GM21723 (cell line): ENCODE measurements at regions not wholly inside any gene's neighbourhood (a gene's known extent, or its start where the extent isn't known, plus 50 kb on each side); places are given as distances from the start of the nearest gene placed in this dataset.

ENCODE experiments used
- ATAC-seq: cut with Tn5 transposase; IDR thresholded peaks from one replicate; pipeline ENCODE4 v1.9.1; 2021; ENCODE audit warnings: mild to moderate bottlenecking, moderate library complexity; ENCODE audit not compliant: unreplicated experiment

DNA sequence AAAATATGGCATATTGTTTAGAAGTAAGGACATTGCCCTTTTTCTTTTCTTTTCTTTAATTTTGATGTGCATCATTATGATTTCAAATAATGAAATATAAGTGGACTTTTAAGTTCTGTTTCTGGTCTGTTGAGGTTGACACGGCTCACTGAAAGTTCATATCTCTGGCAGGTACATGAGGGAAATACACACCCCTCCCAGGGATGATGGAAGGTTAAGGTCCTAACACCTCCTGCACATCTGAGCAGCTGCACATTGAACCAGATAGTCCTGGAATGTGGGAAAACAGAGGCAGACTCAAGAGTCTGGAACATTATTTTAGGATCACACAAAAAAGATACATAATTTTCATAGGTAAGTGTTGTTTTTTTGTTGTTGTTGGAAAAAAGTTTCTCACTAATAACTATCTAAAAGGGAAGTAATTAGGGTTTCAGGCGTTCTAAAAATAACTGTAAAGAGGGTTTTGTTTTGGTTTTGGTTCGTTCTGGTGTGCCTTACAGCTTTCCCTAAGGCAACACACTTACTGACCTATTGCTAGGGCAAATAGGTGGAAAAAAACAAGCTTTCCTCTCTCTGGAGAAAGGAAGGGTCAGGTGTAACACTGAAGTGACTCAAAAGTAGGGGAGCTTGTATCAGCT, 201.2 kb upstream of the PRKCQ start:
- peak; percentile 77 for ATAC-seq

- no peak for ATAC-seq
These were observed 200.1 kb upstream of the PRKCQ start for GRCh38 chr10:6780008-6780677.

GRCh38 chr10:6778992-6779701, 199.1 kb upstream of the PRKCQ start:
- ATAC-seq = no peak

DNA sequence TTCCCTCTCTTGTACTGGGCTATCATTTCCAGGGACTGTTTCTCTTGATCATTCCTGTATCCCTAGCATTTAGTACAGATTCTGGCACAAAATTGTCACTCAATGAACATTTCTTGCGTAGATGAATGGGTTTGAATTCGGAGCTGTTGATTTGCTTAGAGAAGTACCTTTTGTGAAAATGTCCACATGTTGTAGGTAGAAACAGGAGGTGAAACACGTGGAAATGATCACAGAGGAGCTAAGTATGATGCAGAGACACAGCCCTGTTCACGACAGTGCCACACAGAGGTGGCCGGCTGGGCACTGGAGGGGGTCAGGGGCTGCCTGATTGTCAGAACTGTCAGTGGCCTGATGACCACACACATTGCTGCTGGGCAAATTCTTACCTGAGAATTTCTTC, 196.1 kb upstream of the PRKCQ start:
- no peak for ATAC-seq

DNA sequence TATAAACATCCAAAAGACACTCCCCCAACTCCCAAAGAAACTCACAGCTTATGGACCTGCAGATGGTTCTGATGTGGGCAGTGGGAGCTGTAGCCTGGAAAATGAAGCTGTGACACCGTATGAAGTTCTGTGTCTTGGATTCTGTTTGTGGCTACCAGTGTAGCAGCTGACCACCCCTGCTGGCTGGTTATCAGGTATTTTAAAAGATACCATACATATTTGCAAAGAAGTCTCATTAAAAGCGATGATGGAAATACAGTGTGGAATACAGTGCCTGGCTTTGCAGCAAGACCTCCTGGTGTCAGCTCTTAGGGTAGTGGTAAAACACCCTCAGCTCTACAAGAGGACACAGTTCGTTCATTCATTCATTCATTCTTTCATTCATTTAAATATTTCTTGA, 194.3 kb upstream of the PRKCQ start:
- no peak for ATAC-seq

GRCh38 chr10:6771331-6771730, 191.3 kb upstream of the PRKCQ start:
- ATAC-seq = no peak

DNA sequence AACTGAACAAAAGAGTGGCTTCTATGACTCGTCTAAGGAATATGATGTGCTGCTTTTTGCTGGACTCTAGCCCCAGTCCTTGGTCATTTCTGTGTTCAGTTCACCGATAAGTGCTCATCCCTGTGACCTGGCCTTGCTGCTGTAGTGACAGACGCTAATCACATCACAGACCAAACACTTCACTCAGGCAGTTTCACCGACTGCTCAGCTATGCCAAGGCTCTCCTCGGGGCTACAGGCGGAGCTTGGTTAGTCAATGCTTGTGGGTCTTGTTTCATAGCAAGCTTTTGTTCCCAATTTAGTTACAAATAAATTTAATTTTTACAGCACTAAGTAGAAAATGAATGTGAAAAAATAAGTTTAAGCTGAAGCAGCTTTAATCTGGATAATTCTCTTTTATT, 190.8 kb upstream of the PRKCQ start:
- ATAC-seq = no peak

- ATAC-seq = no peak
These were observed 189.8 kb upstream of the PRKCQ start for GRCh38 chr10:6769704-6770417.

GRCh38 chr10:6766131-6766801, 186.2 kb upstream of the PRKCQ start:
- ATAC-seq = no peak

DNA sequence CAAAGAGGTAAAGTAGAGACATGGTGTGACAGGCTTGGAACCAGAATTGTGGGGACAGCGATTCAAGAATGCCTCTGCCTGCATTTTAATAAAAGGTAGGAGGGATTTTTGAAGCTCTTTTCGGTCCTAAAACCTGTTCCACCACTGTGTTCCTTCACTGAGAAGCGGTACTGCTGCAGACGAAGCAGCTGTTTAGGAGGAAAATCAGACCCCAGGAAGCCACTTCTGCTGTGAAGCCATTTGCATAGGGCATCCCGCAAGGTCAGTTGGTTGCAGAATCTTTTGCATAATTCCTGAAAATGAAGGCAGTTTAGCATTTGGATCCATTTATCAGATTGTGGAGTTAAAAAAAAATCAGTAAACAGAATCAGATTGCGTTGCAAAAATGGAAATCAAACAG, 183.3 kb upstream of the PRKCQ start:
- no peak for ATAC-seq

- ATAC-seq = no peak
These were observed 182.9 kb upstream of the PRKCQ start for GRCh38 chr10:6763001-6763400.

GRCh38 chr10:6759961-6760360, 179.9 kb upstream of the PRKCQ start:
- ATAC-seq = no peak

DNA sequence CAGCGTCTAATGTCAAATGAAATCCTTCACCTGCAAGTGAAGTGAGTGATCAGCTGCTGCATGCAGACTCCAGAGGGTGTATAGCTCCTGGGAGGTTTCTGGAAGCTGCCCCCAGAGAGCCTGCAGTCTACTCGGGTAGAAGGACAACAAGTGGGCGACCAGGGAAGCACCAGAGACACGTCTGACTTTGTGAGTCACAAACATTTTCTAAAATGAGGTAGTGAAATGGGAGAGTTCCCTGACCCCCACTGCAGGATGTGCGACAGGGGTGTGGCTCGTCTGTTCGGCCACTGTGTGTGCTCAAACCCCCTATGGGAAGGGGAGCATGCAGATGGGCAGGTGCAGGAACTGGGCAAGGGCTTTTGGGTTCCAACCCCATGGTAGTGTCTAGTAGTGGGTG, 177.1 kb upstream of the PRKCQ start:
- ATAC-seq = no peak

GRCh38 chr10:6756716-6757115, 176.6 kb upstream of the PRKCQ start:
- ATAC-seq = no peak

GRCh38 chr10:6755781-6756460, 175.8 kb upstream of the PRKCQ start:
- no peak for ATAC-seq

- no peak for ATAC-seq
These were observed 173.6 kb upstream of the PRKCQ start for GRCh38 chr10:6753644-6754043.

DNA sequence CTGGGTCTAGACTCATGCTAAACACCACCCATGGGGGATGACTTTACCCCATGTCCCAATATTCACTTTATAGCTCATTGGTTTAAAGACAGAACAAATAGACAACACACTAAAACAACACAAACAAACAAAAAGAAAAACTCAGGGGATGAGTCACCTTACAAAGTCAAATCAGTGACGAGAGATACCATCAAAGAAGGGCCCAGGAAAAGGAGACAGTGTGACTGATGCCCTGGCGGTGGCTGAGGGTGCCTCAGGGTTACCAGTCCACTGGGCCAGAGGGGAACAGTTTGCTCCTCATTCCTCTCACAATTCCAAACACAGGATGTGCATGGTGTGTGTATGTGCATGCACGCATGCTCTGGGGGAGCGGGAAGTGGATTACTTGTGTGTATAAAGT, 171.3 kb upstream of the PRKCQ start:
- ATAC-seq = no peak

GRCh38 chr10:6748981-6749635, 169.0 kb upstream of the PRKCQ start:
- ATAC-seq = no peak

DNA sequence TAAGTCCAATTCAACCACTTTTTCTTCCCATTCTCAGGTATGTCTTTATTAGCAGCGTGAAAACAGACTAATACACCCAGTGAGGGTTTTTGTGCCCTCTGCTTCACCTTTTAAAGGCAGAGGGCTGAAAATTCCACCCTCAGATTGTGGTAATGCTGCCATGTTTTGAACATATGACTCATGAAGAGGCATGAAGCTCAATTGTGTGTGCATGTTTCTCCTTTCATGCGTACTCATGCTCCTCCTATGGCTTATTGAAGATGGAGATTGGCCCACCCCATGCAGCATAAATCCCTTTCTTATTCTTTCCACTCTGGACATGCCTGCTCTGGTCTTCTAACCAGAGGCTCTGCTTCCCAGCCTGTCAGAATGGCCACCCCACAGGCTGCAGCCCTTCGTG, 168.0 kb upstream of the PRKCQ start:
- no peak for ATAC-seq

- no peak for ATAC-seq
These were observed 166.7 kb upstream of the PRKCQ start for GRCh38 chr10:6746782-6747181.
